Gastrocnemius medialis (tissue), 4 donors: ENCODE measurements at regions not wholly inside any gene's neighbourhood (a gene's known extent, or its start where the extent isn't known, plus 50 kb on each side); places are given as distances from the start of the nearest gene placed in this dataset.

Experiments
- ATAC-seq, 2 donors: fragments of 150-250 bp; one replicate each; pipeline ENCODE4 v1.9.1; 2016
- DNase-seq, 2 donors: peaks; one replicate each; pipeline ENCODE4 v3.0.0-alpha.2; 2019
- H3K27ac ChIP-seq, 4 donors: fragments of 200-600 bp; sonication (generic); 1 replicate in 1 of 4; 2 replicates in 3 of 4; pipeline ENCODE4 v1.5.1; 2016 to 2018; ENCODE audit warnings: mild to moderate bottlenecking in 2 of 4, moderate library complexity in 1 of 4
- H3K27me3 ChIP-seq, 3 donors: fragments of 200-600 bp; sonication (generic) in 2 of 3; 1 replicate in 1 of 3; 2 replicates in 2 of 3; pipeline versions ENCODE4 v1.5.1 to v1.6.0; 2016 to 2019; ENCODE audit warnings: mild to moderate bottlenecking in 1 of 3, moderate library complexity in 1 of 3
- H3K36me3 ChIP-seq, 2 donors: fragments of 200-600 bp; sonication (generic) in 1 of 2; one replicate each; pipeline ENCODE4 v1.5.1; 2017 to 2018
- H3K4me1 ChIP-seq, 2 donors: fragments of 200-600 bp; sonication (generic) in 1 of 2; one replicate each; pipeline ENCODE4 v1.5.1; 2016 to 2017; ENCODE audit warnings: mild to moderate bottlenecking in 2 of 2
- H3K4me3 ChIP-seq, 4 donors: fragments of 200-600 bp; sonication (generic) in 3 of 4; 1 replicate in 1 of 4; 2 replicates in 3 of 4; pipeline ENCODE4 v1.5.1; 2016 to 2019; ENCODE audit warnings: mild to moderate bottlenecking in 2 of 4
- H3K9me3 ChIP-seq, 3 donors: fragments of 200-600 bp; sonication (generic) in 2 of 3; 1 replicate in 1 of 3; 2 replicates in 2 of 3; pipeline ENCODE4 v1.5.1; 2016 to 2019
- POLR2A ChIP-seq, 2 donors: fragments of 450-650 bp; IDR thresholded peaks; one replicate each; pipeline ENCODE4 v1.6.1; 2017; ENCODE audit warnings: antibody characterized with exemption in 2 of 2, mild to moderate bottlenecking in 2 of 2, moderate library complexity in 2 of 2
- in situ Hi-C, 4 donors: fragments of 200-750 bp; cut with MboI; loops; one replicate each; pipeline versions ENCODE4 v1.15.0 to v1.8.0; 2017; ENCODE audit warnings: low sequenced_read_pairs in 4 of 4
- intact Hi-C: fragments of 100-400 bp; cut with DNase I; formaldehyde crosslinking; loops from one replicate; pipeline ENCODE4 v1.15.1; 2023; ENCODE audit warnings: low total_unique reads
- TF ChIP-seq, protein P1 (sequence below), 5 experiments: fragments of 450-650 bp in 3 of 5; fragments of 200-600 bp in 2 of 5; sonication (generic) in 2 of 5; IDR thresholded peaks in 4 of 5; conservative IDR thresholded peaks in 1 of 5; 1 replicate in 4 of 5; 2 replicates in 1 of 5; pipeline ENCODE4 v1.5.1; 2016 to 2019; ENCODE audit warnings: antibody characterized with exemption in 5 of 5, mild to moderate bottlenecking in 3 of 5, moderate library complexity in 3 of 5

GRCh38 chr18:24530630-24531111 is 70.2 kb downstream of the HRH4 start:
- Histone ChIP-seq H3K27ac (no peak overlapping the region), H3K4me1 (no peaks in the 10 kb centered on the region), H3K9me3 (no peaks in the 10 kb centered on the region), H3K4me3 (no peak overlapping the region), H3K36me3 (no peaks in the 10 kb centered on the region), H3K27me3 (peaks cover 0 to 2% (median 0%) of the 10 kb centered on the region in 3 donors)
- in situ Hi-C loops (no loop called here), intact Hi-C loops (no loop called here)
- no peak for ATAC-seq
- no peak for TF ChIP-seq POLR2A (IDR thresholded peaks at IDR 0.05)
- no peak for DNase-seq

DNA sequence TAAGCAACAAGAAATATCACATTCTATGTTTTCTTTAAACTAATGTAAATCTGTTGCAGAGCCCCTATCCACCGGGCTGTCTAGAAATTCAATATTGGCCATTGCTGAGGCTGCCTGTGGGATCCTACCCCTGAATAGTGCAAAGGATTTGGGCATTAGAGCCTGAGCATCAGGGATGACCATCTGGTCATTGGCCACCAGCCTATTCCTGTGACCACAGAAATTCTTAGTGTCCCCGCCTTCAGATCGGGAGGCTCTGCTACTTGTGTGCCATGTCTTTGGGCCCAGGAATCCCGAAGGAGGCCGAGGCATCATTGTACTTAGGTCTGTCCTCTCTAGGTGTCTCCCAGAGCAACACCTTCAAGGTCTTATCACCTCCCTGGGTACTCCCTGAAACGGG is 73.8 kb downstream of the HRH4 start:
- no peak overlapping the region for H3K27ac ChIP-seq
- intact Hi-C loops (no loop called here), in situ Hi-C loops (no loop called here)
- no peak overlapping the region for H3K4me3 ChIP-seq
- DNase-seq (no peak), ATAC-seq (no peak)
- H3K4me1 ChIP-seq: no peaks in the 10 kb centered on the region
- H3K9me3 ChIP-seq: no peaks in the 10 kb centered on the region
- TF ChIP-seq, protein P1, sequence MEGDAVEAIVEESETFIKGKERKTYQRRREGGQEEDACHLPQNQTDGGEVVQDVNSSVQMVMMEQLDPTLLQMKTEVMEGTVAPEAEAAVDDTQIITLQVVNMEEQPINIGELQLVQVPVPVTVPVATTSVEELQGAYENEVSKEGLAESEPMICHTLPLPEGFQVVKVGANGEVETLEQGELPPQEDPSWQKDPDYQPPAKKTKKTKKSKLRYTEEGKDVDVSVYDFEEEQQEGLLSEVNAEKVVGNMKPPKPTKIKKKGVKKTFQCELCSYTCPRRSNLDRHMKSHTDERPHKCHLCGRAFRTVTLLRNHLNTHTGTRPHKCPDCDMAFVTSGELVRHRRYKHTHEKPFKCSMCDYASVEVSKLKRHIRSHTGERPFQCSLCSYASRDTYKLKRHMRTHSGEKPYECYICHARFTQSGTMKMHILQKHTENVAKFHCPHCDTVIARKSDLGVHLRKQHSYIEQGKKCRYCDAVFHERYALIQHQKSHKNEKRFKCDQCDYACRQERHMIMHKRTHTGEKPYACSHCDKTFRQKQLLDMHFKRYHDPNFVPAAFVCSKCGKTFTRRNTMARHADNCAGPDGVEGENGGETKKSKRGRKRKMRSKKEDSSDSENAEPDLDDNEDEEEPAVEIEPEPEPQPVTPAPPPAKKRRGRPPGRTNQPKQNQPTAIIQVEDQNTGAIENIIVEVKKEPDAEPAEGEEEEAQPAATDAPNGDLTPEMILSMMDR (IDR thresholded peaks at IDR 0.05 in 4 of 5, conservative IDR thresholded peaks at IDR 0.05 in 1 of 5): no peak
- no peak for TF ChIP-seq POLR2A (IDR thresholded peaks at IDR 0.05)
- H3K36me3 ChIP-seq: no peaks in the 10 kb centered on the region
- peaks cover 0 to 2% (median 0%) of the 10 kb centered on the region in 3 donors for H3K27me3 ChIP-seq

DNA sequence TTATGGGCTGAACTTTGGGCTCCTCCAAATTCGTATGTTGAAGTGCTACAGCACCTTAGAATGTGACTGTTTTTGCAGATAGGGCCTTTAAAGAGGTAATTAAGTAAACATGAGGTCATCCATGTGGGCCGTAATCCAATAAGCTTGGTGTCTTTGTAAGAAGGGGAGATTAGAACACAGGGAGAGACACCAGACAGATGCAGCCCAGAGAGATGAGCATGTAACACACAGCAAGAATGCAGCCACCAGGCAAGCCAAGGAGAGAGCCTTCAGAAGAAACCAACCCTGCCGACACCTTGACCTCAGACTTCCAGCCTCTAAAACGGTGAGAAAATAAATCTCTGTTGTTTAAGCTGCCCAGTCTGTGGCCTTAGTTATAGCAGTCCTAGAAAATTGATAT is 74.3 kb downstream of the HRH4 start:
- Histone ChIP-seq H3K4me1 (no peaks in the 10 kb centered on the region), H3K36me3 (no peaks in the 10 kb centered on the region), H3K27ac (no peak overlapping the region), H3K4me3 (no peak overlapping the region), H3K9me3 (no peaks in the 10 kb centered on the region), H3K27me3 (peaks cover 0 to 2% (median 0%) of the 10 kb centered on the region in 3 donors)
- TF ChIP-seq POLR2A (IDR thresholded peaks at IDR 0.05): no peak
- TF ChIP-seq, protein P1 (IDR thresholded peaks at IDR 0.05 in 4 of 5, conservative IDR thresholded peaks at IDR 0.05 in 1 of 5): no peak
- ATAC-seq (no peak), DNase-seq (no peak)
- in situ Hi-C loops: no loop called here
- intact Hi-C loops: no loop called here

GRCh38 chr18:24535527-24536295 is 75.3 kb downstream of the HRH4 start:
- Histone ChIP-seq H3K4me3 (no peak overlapping the region), H3K36me3 (no peaks in the 10 kb centered on the region), H3K9me3 (no peaks in the 10 kb centered on the region), H3K27me3 (peaks cover 0 to 2% (median 0%) of the 10 kb centered on the region in 3 donors), H3K4me1 (no peaks in the 10 kb centered on the region), H3K27ac (no peak overlapping the region)
- intact Hi-C loops: no loop called here
- in situ Hi-C loops: no loop called here
- TF ChIP-seq POLR2A (IDR thresholded peaks at IDR 0.05): no peak
- TF ChIP-seq, protein P1 (IDR thresholded peaks at IDR 0.05 in 4 of 5, conservative IDR thresholded peaks at IDR 0.05 in 1 of 5): no peak
- ATAC-seq: no peak
- no peak for DNase-seq

GRCh38 chr18:24536326-24536725 is 75.9 kb downstream of the HRH4 start:
- no peak for DNase-seq
- in situ Hi-C loops (no loop called here), intact Hi-C loops (no loop called here)
- TF ChIP-seq POLR2A (IDR thresholded peaks at IDR 0.05): no peak
- TF ChIP-seq, protein P1 (IDR thresholded peaks at IDR 0.05 in 4 of 5, conservative IDR thresholded peaks at IDR 0.05 in 1 of 5): no peak
- H3K36me3 ChIP-seq: no peaks in the 10 kb centered on the region
- no peak overlapping the region for H3K27ac ChIP-seq
- H3K4me1 ChIP-seq: no peaks in the 10 kb centered on the region
- H3K4me3 ChIP-seq: no peak overlapping the region
- H3K9me3 ChIP-seq: no peaks in the 10 kb centered on the region
- peak in 1 of 2 donors; percentile 4 for ATAC-seq
- H3K27me3 ChIP-seq: peaks cover 0 to 2% (median 0%) of the 10 kb centered on the region in 3 donors
